Renal cortex interstitium (tissue), 11 donors: ENCODE measurements at regions not wholly inside any gene's neighbourhood (a gene's known extent, or its start where the extent isn't known, plus 50 kb on each side); places are given as distances from the start of the nearest gene placed in this dataset.
"Not testable (repeated sequence)": the region's sequence is repeated elsewhere in the genome, so short reads cannot be mapped to it uniquely, and the experiment has no call there.

Experiments
- DNase-seq, 11 donors: peaks; one replicate each; pipeline ENCODE4 v3.0.0-alpha.2; 2013; ENCODE audit warnings: low read depth in 9 of 11, low spot score in 4 of 11; ENCODE audit errors: extremely low read depth in 1 of 11

GRCh38 chr12:38016602-38017001, 300.0 kb upstream of the ALG10B start:
- no peak for DNase-seq

- no peak for DNase-seq
Measured at GRCh38 chr12:38025916-38026315, 290.7 kb upstream of the ALG10B start.

GRCh38 chr12:38053113-38053512, 263.5 kb upstream of the ALG10B start:
- DNase-seq = no peak

- no peak for DNase-seq
Measured at GRCh38 chr12:38053655-38054464, 262.7 kb upstream of the ALG10B start.

- DNase-seq = no peak
Measured at GRCh38 chr12:38056701-38057689, 259.6 kb upstream of the ALG10B start.

GRCh38 chr12:38099686-38100085, 216.9 kb upstream of the ALG10B start:
- no peak for DNase-seq

- DNase-seq = no peak
Measured at GRCh38 chr12:38101753-38102152, 214.8 kb upstream of the ALG10B start.

GRCh38 chr12:38102197-38102596, 214.4 kb upstream of the ALG10B start:
- no peak for DNase-seq

- DNase-seq = no peak
Measured at GRCh38 chr12:38110026-38110699, 206.4 kb upstream of the ALG10B start.

GRCh38 chr12:38113991-38114390, 202.6 kb upstream of the ALG10B start:
- DNase-seq = no peak

GRCh38 chr12:38116968-38117367, 199.6 kb upstream of the ALG10B start:
- DNase-seq = no peak

- DNase-seq = no peak
Measured at GRCh38 chr12:38118632-38119031, 197.9 kb upstream of the ALG10B start.

GRCh38 chr12:38120438-38120837, 196.1 kb upstream of the ALG10B start:
- no peak for DNase-seq

GRCh38 chr12:38123028-38123427, 193.5 kb upstream of the ALG10B start:
- DNase-seq = not testable (repeated sequence)

- DNase-seq = no peak
Measured at GRCh38 chr12:38123566-38124246, 192.9 kb upstream of the ALG10B start.

- no peak for DNase-seq
Measured at GRCh38 chr12:38124247-38125012, 192.1 kb upstream of the ALG10B start.

- DNase-seq = no peak
Measured at GRCh38 chr12:38132139-38132538, 184.4 kb upstream of the ALG10B start.

- DNase-seq = no peak
Measured at GRCh38 chr12:38137287-38137686, 179.3 kb upstream of the ALG10B start.
